ENCODE measurements at regions not wholly inside any gene's neighbourhood (a gene's known extent, or its start where the extent isn't known, plus 50 kb on each side); places are given as distances from the start of the nearest gene placed in this dataset.

- Histone ChIP-seq H3K4me3 (no peak overlapping the region), H3K4me2 (ENCODE audit: unreplicated experiment) (no peak overlapping the region), H3K9ac (no peak overlapping the region), H3K27me3 (replicated peaks; ENCODE audit: insufficient read depth) (no peaks in the 10 kb centered on the region), H4K20me1 (ENCODE audit: insufficient read depth) (no peaks in the 10 kb centered on the region), H3F3A (ENCODE audit: insufficient read depth) (no peaks in the 10 kb centered on the region), H3K36me3 (ENCODE audit: low read depth) (no peaks in the 10 kb centered on the region), H3K9me2 (ENCODE audit: insufficient read depth) (no peaks in the 10 kb centered on the region), H3K27ac (no peak overlapping the region), H2AFZ (no peak overlapping the region), H3K4me1 (ENCODE audit: insufficient read depth) (no peaks in the 10 kb centered on the region), H3K9me3 (ENCODE audit: low read depth) (no peaks in the 10 kb centered on the region), H3K79me2 (ENCODE audit: insufficient read depth) (no peaks in the 10 kb centered on the region)
- no peak for DNase-seq
- in situ Hi-C loops (cut with MboI): no loop called here
- no peak for TF ChIP-seq EZH2 (IDR thresholded peaks at IDR 0.05; ENCODE audit: insufficient read depth, poor library complexity, severe bottlenecking)
- WGBS, 2 experiments (ENCODE audit: low coverage in 1 of 2, low lambda C conversion rate in 2 of 2, missing lambda C conversion rate in 2 of 2): 30 to 34% methylated on average over 1 of the region's 1 CpG
These were observed 480.2 kb upstream of the PTPRD start for GRCh38 chr9:11092974-11093373.

GRCh38 chr9:11097020-11097419 lies 484.2 kb upstream of the PTPRD start:
- H3K4me3 ChIP-seq: no peak overlapping the region
- no peak for TF ChIP-seq EZH2 (IDR thresholded peaks at IDR 0.05; ENCODE audit: insufficient read depth, poor library complexity, severe bottlenecking)
- no peak for TF ChIP-seq EZH2phosphoT487 (IDR thresholded peaks at IDR 0.05; ENCODE audit: insufficient read depth, low read depth)
- no peaks in the 10 kb centered on the region for H4K20me1 ChIP-seq (ENCODE audit: insufficient read depth)
- no peak overlapping the region for H2AFZ ChIP-seq
- in situ Hi-C loops (cut with MboI): no loop called here
- no peaks in the 10 kb centered on the region for H3F3A ChIP-seq (ENCODE audit: insufficient read depth)
- no peaks in the 10 kb centered on the region for H3K27me3 ChIP-seq (replicated peaks; ENCODE audit: insufficient read depth)
- H3K79me2 ChIP-seq (ENCODE audit: insufficient read depth): no peaks in the 10 kb centered on the region
- no peaks in the 10 kb centered on the region for H3K4me1 ChIP-seq (ENCODE audit: insufficient read depth)
- no peaks in the 10 kb centered on the region for H3K9me2 ChIP-seq (ENCODE audit: insufficient read depth)
- no peak for DNase-seq
- H3K36me3 ChIP-seq (ENCODE audit: low read depth): no peaks in the 10 kb centered on the region
- no peak overlapping the region for H3K4me2 ChIP-seq (ENCODE audit: unreplicated experiment)
- H3K9me3 ChIP-seq (ENCODE audit: low read depth): no peaks in the 10 kb centered on the region
- no peak overlapping the region for H3K9ac ChIP-seq
- 12 to 23% methylated on average over 1 of the region's 1 CpG for WGBS, 2 experiments (ENCODE audit: low coverage in 1 of 2, low lambda C conversion rate in 2 of 2, missing lambda C conversion rate in 2 of 2)
- H3K27ac ChIP-seq: no peak overlapping the region

DNA sequence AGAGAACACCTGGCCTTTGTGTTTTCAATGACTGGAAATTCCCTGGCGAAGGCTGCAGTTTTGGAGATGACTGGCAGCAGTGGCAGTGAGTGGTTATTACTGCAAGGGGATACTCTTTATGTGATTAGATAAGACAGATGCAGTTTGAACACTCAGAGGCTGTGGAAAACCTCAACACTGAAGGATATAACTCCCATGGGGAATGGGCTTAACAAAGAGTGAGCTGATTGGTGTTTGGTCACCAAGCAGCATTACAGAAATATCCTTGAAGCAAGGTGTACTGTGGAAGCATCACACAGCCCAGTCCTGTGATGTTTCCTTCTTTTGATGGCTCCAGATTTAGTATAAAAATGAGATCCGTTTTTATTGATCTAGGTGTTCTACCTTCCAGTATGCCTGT lies 490.7 kb upstream of the PTPRD start:
- no peak overlapping the region for H3K4me2 ChIP-seq (ENCODE audit: unreplicated experiment)
- WGBS, 2 experiments (ENCODE audit: low coverage in 1 of 2, low lambda C conversion rate in 2 of 2, missing lambda C conversion rate in 2 of 2): 4 to 8% methylated on average over 2 of the region's 2 CpGs
- H4K20me1 ChIP-seq (ENCODE audit: insufficient read depth): no peaks in the 10 kb centered on the region
- H3K36me3 ChIP-seq (ENCODE audit: low read depth): no peaks in the 10 kb centered on the region
- no peaks in the 10 kb centered on the region for H3K9me3 ChIP-seq (ENCODE audit: low read depth)
- no peaks in the 10 kb centered on the region for H3K27me3 ChIP-seq (replicated peaks; ENCODE audit: insufficient read depth)
- no peaks in the 10 kb centered on the region for H3K79me2 ChIP-seq (ENCODE audit: insufficient read depth)
- no peak for DNase-seq
- no peak for TF ChIP-seq EZH2 (IDR thresholded peaks at IDR 0.05; ENCODE audit: insufficient read depth, poor library complexity, severe bottlenecking)
- no peak for TF ChIP-seq EZH2phosphoT487 (IDR thresholded peaks at IDR 0.05; ENCODE audit: insufficient read depth, low read depth)
- in situ Hi-C loops (cut with MboI): no loop called here
- no peak overlapping the region for H2AFZ ChIP-seq
- H3K4me3 ChIP-seq: no peak overlapping the region
- no peaks in the 10 kb centered on the region for H3K4me1 ChIP-seq (ENCODE audit: insufficient read depth)
- H3K27ac ChIP-seq: no peak overlapping the region
- no peaks in the 10 kb centered on the region for H3K9me2 ChIP-seq (ENCODE audit: insufficient read depth)
- no peaks in the 10 kb centered on the region for H3F3A ChIP-seq (ENCODE audit: insufficient read depth)
- no peak overlapping the region for H3K9ac ChIP-seq

GRCh38 chr9:11107196-11107595 lies 494.4 kb upstream of the PTPRD start:
- H3K4me3 ChIP-seq: no peak overlapping the region
- in situ Hi-C loops (cut with MboI): no loop called here
- no peaks in the 10 kb centered on the region for H4K20me1 ChIP-seq (ENCODE audit: insufficient read depth)
- H3K79me2 ChIP-seq (ENCODE audit: insufficient read depth): no peaks in the 10 kb centered on the region
- no peaks in the 10 kb centered on the region for H3K36me3 ChIP-seq (ENCODE audit: low read depth)
- no peaks in the 10 kb centered on the region for H3K27me3 ChIP-seq (replicated peaks; ENCODE audit: insufficient read depth)
- no peaks in the 10 kb centered on the region for H3K4me1 ChIP-seq (ENCODE audit: insufficient read depth)
- H3K9me2 ChIP-seq (ENCODE audit: insufficient read depth): no peaks in the 10 kb centered on the region
- H3F3A ChIP-seq (ENCODE audit: insufficient read depth): no peaks in the 10 kb centered on the region
- H3K9ac ChIP-seq: no peak overlapping the region
- WGBS, 2 experiments (ENCODE audit: low coverage in 1 of 2, low lambda C conversion rate in 2 of 2, missing lambda C conversion rate in 2 of 2): 13 to 14% methylated on average over 8 of the region's 8 CpGs
- no peak overlapping the region for H3K4me2 ChIP-seq (ENCODE audit: unreplicated experiment)
- no peak for DNase-seq
- TF ChIP-seq EZH2phosphoT487 (IDR thresholded peaks at IDR 0.05; ENCODE audit: insufficient read depth, low read depth) (no peak), EZH2 (IDR thresholded peaks at IDR 0.05; ENCODE audit: insufficient read depth, poor library complexity, severe bottlenecking) (no peak)
- no peak overlapping the region for H2AFZ ChIP-seq
- no peak overlapping the region for H3K27ac ChIP-seq
- no peaks in the 10 kb centered on the region for H3K9me3 ChIP-seq (ENCODE audit: low read depth)

DNA sequence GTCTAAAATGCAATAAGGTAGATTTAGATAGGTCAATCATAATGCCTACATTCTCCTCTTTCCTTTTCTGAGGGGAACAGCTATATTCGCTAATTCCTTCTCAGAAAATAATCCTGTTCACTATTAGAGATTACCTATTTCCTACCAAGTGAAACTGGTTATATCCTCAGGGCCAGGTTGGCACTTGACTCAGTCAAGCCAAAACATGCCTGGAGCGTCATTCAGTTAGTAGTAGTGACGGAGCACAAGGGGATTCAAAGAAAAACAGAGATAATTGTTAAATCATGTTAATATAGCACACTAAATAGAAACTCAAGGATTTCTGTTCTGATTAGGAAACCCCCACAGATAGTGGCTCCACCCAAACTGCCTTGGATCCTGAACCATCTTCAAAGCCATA lies 515.4 kb upstream of the PTPRD start:
- DNase-seq: no peak
- H3K36me3 ChIP-seq (ENCODE audit: low read depth): no peaks in the 10 kb centered on the region
- no peaks in the 10 kb centered on the region for H3K9me3 ChIP-seq (ENCODE audit: low read depth)
- H3K4me1 ChIP-seq (ENCODE audit: insufficient read depth): no peaks in the 10 kb centered on the region
- H2AFZ ChIP-seq: no peak overlapping the region
- H3K79me2 ChIP-seq (ENCODE audit: insufficient read depth): no peaks in the 10 kb centered on the region
- in situ Hi-C loops (cut with MboI): no loop called here
- H4K20me1 ChIP-seq (ENCODE audit: insufficient read depth): no peaks in the 10 kb centered on the region
- H3K4me2 ChIP-seq (ENCODE audit: unreplicated experiment): no peak overlapping the region
- no peaks in the 10 kb centered on the region for H3K27me3 ChIP-seq (replicated peaks; ENCODE audit: insufficient read depth)
- no peak for TF ChIP-seq EZH2phosphoT487 (IDR thresholded peaks at IDR 0.05; ENCODE audit: insufficient read depth, low read depth)
- H3K9me2 ChIP-seq (ENCODE audit: insufficient read depth): no peaks in the 10 kb centered on the region
- no peaks in the 10 kb centered on the region for H3F3A ChIP-seq (ENCODE audit: insufficient read depth)
- WGBS, 2 experiments (ENCODE audit: low coverage in 1 of 2, low lambda C conversion rate in 2 of 2, missing lambda C conversion rate in 2 of 2): 12 to 22% methylated on average over 3 of the region's 3 CpGs
- H3K4me3 ChIP-seq: no peak overlapping the region
- no peak overlapping the region for H3K27ac ChIP-seq
- H3K9ac ChIP-seq: no peak overlapping the region

Data from GM23248 (cell line).